HG03442 (cell line): ENCODE measurements at regions not wholly inside any gene's neighbourhood (a gene's known extent, or its start where the extent isn't known, plus 50 kb on each side); places are given as distances from the start of the nearest gene placed in this dataset.
A peak's percentile ranks its signal among the peaks of the same experiment; 100 is the strongest.

Experiments
- ATAC-seq: cut with Tn5 transposase; IDR thresholded peaks from one replicate; pipeline ENCODE4 v1.9.1; 2021; ENCODE audit warnings: mild to moderate bottlenecking, moderate library complexity; ENCODE audit not compliant: unreplicated experiment

GRCh38 chr16:73329358-73330286, 281.7 kb upstream of the ZFHX3 start:
- ATAC-seq: no peak

DNA sequence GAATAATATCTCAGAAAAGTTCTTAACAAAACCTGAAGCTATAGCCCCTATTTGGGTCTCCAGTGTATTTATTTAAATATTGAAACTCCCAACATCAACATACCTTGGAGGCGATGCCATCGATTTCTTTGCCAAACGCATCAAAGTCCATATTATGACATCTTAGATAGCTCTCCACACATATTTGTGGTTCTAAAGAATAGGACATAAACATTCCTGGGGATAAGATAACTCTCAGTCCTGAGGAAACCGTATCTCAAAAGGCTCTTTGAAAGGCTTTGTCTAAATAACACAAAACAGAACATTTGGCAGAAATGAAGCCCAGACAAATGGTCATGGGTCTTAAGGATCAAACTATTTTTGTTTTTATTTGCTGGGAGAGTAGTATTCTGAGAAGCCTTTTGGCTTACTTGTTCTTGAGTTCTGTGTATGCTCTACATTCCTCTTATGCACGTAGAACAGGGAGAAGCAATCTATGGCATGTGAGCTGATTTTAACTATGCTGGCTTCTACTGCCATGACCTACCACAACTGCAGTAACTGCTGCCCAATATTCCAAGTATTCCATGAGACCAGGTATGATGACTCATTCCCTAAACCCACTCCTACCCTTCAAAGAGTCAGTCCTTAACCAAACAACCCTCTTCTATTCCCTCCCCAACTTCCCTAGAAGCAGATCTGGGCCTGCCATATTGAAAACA, 279.0 kb upstream of the ZFHX3 start:
- ATAC-seq: no peak

GRCh38 chr16:73326221-73326620, 278.3 kb upstream of the ZFHX3 start:
- ATAC-seq: no peak

GRCh38 chr16:73323880-73324279, 276.0 kb upstream of the ZFHX3 start:
- ATAC-seq: no peak

DNA sequence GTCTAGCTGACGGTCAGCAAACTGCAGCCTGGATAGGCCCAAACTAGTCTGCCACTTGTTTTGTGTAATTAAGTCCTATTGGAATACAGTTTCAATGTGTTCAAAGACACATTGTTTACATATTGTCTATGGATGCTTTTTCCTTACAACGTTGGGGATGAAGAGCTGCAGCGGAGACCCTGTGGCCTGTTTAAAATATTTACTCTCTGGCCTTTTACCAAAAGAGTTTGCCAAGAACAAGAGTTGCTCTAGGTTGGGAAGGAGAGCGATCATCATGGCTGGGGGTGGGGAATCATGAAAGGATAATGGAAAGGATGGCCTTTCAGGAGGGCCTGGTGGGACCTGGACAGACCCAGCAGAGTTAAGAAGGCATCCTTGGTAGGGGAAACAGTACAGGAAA, 274.9 kb upstream of the ZFHX3 start:
- ATAC-seq: no peak

GRCh38 chr16:73321853-73322252, 273.9 kb upstream of the ZFHX3 start:
- no peak for ATAC-seq

DNA sequence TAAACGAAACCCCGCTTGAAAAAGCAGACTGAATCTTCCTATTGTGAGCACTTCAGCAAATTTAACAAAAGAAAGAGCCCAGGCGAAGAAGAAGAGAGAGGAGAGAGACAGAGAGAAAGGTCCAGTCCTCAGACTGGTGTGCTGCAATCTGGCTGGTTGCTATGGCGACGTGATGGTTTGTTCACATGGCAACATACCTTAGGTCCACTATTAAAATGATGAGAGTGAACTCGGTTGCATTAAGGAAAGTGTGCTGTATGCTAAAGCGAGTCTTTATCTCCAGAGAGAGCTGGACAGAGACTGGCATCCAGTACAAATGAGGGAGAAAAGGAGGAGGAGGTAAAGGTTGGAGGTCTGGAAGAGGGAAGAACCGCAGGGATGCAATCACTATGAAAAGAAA, 271.8 kb upstream of the ZFHX3 start:
- ATAC-seq: no peak

DNA sequence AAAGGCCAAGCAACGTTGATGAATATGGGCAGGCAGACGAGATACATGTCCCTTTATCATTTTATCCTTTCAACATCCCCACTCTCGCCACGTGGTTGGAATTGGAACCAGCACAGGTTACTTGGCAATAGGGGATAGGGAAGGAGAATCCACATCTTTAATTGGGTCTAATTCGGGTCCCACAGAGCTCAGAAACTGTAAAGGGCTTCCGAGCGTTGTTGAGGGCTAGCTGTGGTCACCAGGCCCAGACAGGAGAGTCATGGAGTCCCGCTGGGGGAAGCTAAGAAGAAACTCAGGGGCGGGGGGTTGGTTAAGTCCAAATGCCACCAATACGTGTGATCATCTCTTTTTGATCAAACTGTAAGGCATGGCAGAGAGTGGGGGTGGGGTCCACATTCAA, 271.3 kb upstream of the ZFHX3 start:
- ATAC-seq: no peak

GRCh38 chr16:73317321-73317857, 269.5 kb upstream of the ZFHX3 start:
- no peak for ATAC-seq

GRCh38 chr16:73315645-73316044, 267.7 kb upstream of the ZFHX3 start:
- ATAC-seq: peak; percentile 89

DNA sequence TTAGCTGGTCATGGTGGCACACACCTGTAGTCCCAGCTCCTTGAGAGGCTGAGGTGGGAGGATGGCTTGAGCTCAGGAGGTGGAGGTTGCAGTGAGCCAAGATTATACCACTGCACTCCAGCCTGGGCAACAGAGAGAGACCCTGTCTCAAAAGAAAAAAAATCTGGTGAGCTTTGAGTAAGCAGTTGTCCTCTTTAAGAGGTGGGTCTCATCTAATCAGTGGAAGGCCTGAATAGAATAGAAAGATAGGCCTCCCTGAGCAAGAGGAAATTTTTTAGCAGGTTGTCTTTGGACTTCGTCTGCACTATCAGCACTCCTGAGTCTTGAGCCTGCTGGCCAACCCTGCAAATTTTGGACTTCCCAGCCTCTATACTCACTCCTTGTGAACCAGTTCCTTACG, 266.0 kb upstream of the ZFHX3 start:
- ATAC-seq: no peak

- ATAC-seq: no peak
These were observed 264.2 kb upstream of the ZFHX3 start for GRCh38 chr16:73311857-73312723.

DNA sequence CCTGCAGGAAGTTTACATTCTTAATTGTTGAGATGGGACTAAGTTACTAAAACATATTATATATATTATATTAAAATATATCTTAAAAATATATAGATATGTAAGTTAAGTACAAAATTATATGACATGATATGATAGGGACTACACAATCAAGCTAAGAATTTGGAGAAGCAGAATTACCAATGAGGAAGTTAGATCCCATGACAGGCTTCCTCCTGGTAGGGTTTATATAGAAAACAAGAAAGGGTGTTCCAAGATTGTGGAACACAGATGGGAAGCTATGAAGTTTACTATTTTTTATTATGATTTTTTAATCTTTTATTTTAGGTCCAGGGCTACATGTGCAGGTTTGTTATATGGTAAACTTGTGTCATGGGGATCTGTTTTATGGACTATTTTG, 260.8 kb upstream of the ZFHX3 start:
- no peak for ATAC-seq

DNA sequence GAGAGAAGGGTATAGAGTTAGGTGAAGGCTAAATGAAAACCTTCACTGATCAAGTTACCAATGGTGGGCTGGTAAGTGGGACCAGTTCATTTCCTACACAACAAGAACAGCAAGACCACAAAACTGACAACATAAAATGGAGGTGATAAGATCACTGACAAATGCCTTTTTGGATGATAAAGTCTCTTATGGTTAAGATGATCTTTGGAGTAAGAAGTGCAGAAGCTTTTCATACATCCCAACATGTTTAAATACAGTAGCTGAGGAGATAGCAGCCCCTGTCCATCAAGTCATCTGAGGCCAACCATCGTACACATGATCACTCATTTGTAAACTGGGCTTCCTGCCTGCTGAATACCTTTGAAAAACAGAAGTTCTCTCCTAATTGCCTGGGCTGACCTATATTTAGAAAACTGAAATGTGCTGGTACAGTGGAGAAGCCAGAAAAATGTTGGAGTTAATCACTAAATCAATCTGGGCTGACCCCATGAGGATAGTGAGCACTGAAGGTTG, 259.0 kb upstream of the ZFHX3 start:
- no peak for ATAC-seq

DNA sequence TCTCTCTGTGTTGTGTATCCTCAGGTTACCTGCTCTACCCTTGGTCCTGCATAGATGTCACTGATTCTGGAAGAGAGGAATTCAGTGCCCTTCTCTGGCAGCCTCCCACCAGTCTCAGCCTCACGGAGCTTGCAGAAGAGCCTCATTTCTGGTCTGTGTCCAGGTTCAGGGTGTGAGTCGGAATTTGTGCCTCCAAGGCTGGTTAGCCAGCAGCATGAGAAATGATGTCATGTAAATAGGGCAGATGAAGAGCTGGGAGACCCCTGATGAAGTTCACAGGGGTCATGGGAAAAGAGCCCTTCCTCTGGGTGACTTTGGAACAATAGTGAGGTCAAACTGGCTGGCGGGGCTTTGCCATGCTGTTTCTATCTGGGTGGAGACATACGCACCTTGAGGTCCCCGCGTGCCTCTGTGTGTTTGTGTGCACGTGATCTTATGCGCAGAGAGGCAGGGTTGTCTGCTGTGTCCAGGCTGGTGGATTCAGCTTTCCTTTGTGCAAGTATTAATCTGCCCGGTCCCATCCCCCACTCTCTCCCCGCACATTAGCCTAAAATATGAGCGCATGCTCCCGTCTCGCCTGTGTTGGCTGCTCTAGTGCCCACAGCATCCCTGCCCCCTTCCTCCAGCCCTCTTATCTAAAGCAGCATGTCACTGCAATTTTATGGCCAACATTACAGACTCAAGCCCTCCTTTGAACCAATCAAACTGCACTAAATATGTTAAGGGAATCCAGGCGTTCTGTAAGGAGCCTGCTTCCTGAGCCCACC, 256.3 kb upstream of the ZFHX3 start:
- ATAC-seq: no peak

GRCh38 chr16:73302942-73303341, 255.0 kb upstream of the ZFHX3 start:
- ATAC-seq: no peak

DNA sequence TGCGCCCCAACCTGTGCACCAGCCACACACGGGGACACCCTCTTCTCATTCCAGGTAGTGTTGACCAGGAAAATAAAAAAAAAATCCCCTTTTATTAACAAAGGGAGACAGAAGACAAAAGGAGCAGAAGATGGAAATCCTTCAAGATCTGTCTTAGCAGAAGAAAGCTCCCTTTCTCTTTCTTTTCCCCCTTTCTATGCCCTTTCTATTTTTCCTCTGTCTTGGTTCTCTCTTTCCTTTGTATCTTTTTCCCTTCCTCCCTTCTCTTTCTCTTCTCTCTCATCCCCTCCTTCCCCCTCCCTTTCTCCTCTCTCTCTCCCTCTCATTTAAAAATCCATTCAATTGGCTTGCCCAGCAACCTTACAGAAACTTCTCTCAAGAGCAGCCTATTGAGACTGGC, 254.1 kb upstream of the ZFHX3 start:
- ATAC-seq: no peak

DNA sequence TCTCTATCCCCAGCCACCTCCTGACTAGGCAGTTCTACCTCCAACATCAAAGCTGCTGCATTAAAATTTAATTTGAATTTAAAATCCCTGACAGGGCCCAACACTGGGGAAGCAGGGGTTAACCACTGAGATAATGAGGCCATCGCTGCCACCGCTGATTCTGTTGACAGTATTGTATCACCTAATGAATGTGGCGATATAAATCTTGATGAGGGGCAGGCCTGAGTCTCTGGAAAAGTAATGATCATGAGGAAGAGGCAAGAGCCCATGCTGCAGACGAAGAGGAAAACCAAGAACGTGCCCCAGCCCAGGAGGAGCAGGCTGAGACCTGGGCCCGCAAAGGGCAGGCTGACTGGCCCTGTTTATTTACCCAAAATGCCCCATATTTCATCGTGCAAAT, 251.4 kb upstream of the ZFHX3 start:
- no peak for ATAC-seq

DNA sequence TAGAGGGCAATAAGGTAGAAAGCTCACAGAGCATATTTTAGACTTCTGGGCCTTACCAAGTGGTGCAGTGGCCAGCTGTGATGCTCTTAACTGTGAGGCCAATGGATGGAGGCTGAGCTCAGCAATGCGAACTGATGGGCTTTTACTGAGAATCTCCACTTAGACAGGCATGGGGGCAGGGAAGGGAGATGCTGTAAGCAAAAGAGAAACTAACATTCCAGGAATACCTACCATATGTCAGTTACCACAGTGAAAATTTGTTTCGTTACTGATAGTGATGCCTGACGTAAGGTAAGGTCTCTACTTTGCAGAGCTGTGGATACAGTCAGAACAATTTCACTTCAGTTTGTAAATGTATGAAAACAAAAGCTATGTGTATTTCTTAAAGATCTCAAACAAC, 250.6 kb upstream of the ZFHX3 start:
- no peak for ATAC-seq

DNA sequence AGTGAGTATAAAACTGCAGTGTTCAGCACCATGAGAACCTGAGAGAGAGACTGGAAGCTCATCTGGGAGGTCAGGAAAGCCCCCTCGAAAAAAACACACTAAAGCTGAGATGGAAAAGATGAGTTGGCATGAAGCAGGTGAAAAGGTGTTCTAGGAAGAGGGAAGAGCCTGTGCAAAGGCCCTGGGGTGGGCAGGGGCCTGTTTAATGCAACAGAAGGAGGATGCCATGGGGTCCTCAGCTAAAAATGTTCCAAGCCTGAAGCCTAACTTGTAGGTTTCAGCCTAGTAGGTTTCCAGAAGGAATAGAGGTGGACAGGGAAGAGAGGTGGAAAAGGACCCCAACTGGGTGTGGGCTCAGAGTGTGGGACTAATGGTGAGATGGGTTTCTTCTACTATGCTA, 242.3 kb upstream of the ZFHX3 start:
- ATAC-seq: no peak
